GM21367 (cell line): ENCODE measurements at regions not wholly inside any gene's neighbourhood (a gene's known extent, or its start where the extent isn't known, plus 50 kb on each side); places are given as distances from the start of the nearest gene placed in this dataset.
"Not testable (repeated sequence)": the region's sequence is repeated elsewhere in the genome, so short reads cannot be mapped to it uniquely, and the experiment has no call there.

ENCODE experiments used
- ATAC-seq: cut with Tn5 transposase; IDR thresholded peaks from one replicate; pipeline ENCODE4 v1.9.1; 2021; ENCODE audit not compliant: unreplicated experiment

DNA sequence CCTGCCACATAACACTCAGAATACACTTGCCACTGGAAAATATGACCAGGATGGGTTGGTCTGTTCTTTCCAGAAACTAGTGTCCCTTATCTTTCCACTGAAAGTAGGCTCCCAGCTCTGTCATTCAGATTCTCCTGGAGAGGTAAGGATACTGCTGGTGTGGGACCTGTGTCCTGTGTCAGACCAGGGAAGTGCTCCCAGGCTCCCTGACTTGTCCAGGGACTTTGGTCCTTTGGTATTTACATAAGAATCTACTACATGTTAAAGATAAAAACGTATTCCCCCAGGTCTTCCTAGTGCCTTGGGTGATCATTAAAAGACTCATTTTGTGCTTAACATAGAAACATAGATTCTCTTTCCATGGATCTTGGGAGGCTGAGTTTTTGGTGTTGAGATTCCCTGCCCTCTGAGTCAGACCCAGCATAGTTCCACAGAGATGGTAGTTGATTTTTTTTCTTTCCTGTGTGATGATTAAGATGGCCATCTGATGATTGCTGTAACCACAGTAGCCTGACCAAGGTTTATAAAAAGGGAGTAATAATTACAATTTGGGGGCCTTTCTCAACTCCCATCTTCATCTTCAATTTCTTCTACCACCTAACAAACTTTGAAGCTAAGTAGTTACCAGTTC, 159.8 kb upstream of the JADE1 start:
- ATAC-seq, result no peak

DNA sequence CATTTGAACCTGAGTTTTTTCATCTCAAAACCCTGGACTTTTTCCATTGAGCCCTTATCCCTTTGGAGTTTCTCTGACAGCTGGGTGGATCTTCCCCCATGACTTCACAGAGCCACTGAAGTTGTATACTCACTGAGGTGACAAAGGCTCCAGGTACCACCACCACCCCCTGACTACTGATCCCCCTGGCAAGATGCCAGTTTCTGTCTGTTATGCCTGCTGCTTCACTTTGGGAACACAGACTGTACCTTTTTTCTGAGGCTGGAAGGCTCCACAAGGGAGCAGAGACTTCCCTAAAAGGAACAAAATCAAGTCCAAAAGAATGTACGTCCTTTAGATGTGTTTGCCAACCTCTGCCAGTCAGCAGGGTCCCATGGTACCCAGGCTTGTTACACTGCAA, 160.3 kb upstream of the JADE1 start:
- ATAC-seq, result no peak

DNA sequence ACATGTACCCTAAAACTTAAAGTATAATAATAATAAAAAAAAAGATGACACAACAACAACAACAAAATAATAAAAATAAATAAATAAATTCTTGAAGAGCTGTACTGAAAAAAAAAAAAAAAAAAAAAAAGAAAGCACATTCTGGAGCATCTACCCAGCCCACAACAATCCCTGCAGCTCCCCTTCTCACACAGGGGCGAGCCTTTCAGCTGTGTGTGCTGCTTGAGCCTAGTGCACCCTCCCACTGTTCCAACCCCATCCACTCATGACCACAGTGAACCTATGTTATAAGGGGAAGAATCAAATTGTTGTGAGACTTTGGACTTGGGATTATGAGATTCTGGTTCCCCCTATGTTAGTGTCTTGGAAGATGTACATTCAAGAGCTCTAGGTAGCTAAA, 161.5 kb upstream of the JADE1 start:
- no peak for ATAC-seq

- ATAC-seq, result not testable (repeated sequence)
Measured at GRCh38 chr4:128646893-128647292, 162.6 kb upstream of the JADE1 start.

DNA sequence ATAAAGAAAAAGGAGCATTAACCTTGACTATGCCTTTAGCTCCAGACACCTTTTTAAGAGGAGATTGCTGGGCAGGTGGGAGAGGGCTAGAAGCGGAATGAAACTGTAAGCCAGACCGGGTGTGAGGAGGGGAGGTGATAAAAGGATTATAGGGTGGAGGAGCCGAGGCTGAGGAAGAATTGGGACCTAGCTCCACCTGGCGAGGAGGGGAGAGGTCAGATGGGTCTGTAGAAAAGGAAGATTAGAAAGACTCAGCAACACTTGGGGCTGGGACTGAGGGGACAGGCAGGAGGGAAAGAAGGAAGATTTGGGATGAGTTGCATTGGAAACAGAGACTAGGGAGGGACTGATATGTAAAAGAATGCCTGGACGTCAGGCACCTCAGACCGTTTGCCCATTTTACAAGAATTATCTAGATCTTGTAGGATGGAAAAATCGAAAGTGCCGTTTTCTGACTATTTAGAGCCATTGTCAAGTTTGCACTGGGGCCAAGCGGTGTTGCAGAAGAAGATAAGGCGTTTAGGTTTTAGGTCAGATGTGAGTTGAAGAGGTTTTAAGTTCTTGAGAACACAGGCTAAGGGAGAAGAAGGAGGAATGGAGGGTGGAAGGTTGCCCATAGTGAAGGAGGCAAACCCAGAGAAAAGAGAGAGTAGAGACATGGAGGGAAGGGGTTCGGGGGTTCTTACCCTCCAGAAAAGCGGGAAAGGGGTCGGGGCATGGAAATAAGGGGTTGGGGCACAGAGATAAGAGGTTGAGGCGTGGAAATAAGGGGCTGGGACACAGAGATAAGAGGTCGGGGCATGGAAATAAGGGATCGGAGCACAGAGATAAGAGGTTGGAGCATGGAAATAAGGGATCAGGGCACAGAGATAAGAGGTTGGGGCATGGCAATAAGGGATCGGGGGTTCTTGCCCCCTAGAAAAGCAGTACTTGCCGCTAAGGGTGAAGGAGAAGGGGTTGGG, 164.5 kb upstream of the JADE1 start:
- not testable (repeated sequence) for ATAC-seq

DNA sequence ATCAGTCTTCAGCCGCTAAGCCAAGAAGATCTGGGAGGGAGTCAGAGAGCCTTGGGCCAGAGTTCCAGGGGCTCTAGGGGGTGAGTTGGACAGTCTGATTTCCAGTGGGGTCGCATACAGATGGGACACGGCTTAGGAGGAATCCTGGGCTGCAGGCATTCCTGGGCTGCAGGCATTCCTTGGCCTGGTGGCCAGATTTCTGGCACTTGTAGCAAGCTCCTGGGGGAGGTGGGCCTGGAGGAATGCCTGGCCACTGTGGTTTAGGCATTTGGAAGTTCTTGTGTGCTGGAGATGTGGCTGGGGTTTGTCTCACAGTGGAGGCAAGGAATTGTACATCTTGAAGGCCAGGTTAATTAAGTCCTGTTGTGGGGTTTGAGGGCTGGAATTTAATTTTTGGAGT, 165.4 kb upstream of the JADE1 start:
- ATAC-seq, result not testable (repeated sequence)

- not testable (repeated sequence) for ATAC-seq
Measured at GRCh38 chr4:128641566-128641965, 167.9 kb upstream of the JADE1 start.

DNA sequence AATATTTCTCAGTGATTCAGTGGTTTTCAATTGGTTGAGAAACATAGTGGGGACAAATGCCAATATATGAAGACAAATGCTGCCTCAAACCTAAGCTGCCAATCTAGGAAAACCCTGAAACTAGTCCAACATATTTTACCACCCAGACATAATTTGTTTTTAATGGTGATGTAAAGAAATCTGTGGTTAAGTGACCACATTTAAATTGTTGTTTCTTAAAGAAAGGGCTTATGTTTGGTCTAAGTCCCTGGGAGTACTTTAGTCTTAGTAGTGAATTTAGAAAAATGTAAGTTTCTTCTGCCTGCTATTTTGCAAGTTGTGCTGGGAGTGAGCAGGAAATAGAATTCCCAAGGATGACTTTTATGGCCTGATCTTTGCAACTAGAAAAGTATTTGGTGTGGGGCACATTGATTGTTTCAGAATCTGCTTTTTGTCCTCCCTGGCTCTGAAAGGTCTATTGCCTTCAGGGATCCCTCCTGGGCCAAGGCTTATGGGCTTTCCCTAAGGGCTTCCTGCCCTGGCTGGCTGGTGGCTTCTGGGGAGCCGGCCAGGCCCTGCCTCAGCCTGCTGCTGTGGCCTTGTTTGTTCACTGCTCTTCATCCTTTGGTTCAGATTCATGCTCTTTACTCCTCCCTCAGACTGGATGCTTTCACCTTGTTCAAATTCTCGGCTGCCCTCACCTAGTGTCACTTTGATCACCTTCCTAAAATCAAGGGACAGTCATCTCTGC, 169.8 kb upstream of the JADE1 start:
- ATAC-seq, result no peak

DNA sequence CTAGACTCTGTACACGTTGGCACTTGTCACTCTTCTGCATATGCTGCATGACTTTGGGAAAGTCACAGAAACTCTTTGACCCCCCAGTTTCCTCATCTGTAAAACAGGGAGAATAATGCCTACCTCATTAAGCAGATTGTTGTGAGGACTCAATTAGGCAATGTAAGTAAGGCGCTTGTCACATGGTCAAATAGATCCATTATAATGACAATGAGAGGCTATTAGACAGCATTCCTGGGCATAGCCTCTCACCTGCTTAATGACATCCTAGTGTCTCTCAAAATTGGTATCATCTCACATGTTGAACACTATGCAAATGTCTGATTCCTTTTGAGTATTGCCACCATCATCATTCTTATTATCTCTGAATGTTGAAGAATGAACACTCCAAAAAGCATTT, 172.6 kb upstream of the JADE1 start:
- ATAC-seq, result no peak

DNA sequence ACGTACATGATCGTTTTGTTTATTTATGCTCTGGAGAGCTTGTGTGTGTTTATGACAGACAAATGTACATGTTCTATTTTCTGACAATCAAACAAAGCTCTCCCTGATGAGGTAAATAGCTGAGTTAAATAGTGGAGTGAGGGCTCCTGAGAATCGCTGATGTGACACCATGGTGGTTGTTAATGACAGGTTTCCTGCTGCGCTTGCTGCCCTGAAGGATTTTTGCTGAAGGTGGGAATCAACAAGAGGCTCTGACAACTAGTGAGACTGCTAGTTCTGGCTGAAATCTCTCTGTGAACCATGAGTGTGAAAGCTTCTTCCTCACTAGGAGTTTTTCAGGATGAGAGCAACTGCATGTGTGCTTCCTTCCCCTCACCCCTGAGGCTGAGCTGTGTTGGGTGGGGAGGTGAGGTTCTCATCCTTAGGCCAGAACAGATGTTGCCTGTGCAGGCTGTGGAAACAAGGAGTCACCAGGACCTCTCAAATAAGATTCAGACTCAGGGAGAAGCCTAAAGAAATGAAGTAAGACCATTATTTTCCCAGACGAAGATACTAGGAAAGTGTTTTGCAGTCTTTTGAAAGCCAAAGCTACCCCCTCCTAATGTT, 173.4 kb upstream of the JADE1 start:
- ATAC-seq, result no peak

DNA sequence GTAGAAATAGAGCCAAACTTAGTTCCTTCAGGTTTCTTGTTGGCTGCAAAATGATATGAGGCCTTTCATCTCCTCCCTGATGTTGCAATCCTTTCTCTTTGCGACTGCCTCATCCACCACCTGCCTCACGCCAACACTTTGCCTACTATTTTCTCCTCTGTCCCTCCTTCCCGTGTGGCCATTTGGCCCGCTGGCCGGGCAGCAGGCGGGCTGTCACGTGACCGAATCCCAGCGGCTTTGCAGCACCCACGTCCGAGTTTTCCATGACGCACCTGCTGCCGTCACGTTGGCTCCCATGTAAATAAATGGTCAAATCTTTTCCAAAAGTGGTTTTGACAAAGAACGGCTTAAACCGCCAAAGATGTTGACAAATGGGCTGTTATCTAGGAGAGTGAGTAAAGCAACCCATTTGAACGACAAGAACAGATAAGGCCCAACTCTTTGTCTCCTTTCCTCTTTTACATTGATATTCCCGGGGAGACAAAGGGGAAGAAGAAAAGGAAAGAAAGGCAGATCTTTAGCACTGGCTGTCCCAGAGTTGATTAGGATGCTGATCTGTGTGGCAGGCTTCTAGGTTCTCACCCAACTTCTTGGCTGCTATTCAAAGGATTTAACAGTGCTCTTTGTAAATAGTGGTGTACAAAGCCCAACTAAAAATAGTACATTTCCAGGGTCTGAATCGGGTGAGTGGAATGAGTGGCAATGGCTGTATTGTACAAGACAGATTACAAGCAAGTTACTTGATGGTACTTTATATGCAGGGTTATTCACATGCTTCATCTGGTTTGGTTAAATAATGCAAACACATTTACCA, 174.2 kb upstream of the JADE1 start:
- no peak for ATAC-seq

DNA sequence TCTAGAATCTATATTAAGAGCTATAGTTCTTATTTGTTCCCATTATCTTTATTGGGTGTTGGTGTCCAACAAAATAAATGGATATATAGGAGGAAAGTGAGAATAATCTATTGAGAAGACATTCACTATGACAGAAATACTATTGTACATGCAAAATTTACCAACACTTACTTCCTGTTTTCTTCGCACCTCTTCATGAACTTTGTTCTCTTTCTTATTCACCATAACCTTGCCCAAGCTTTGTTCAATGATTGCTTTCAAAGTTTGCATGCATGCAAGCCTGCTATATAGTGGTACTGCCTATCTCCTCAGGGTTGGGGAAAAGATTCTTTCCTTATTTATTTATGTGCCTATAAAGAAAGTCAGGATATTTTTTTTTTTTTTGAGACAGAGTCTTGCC, 176.4 kb upstream of the JADE1 start:
- ATAC-seq, result no peak

DNA sequence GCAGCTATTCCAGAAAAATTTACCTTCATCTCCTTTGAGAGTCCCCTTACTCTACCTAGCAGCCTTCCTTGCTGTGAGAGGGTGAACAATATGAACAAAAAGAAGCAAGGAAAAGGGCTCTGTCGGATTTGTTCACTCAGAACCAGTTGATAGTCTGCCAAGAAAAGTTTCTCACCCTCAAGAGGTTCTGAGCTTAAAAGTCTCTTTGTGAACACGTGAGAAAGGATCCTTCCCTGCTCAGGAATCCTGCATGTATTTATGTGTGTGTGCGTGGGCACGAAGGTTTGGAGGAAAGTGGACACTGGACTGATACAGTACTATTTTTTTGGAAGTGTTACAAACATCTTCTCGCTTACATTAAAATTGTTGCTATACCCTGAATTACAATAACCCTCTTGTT, 178.6 kb upstream of the JADE1 start:
- no peak for ATAC-seq

DNA sequence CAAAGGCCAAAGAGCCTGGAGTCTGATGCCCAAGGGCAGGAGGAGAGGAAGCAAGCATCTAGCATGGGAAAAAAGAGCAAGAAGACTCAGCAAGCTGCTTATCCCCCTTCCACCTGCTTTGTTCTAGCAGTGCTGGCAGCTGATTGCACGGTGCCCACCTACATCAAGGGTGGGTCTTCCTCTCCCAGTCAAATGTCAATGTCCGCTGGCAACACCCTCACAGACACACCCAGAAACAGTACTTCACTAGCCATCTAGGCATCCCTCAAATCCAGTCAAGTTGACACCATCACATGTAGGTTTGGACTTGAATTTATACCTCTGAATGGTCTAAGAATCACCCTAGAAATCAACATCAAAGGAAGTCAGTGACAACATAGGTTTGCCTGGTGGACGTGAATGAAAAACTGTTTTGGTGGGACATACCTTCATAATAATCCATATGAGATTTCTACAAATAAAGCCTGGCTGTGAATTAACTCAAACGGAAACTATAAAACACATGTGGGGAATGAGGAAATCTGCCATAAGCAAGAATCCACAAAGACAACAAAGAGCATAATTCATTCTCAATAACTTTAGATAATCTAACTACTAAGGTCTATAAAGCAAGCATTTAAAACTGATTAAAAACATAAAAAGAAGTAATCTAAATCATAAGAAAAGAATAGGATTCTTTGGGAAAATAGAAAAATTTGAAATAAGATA, 185.8 kb upstream of the JADE1 start:
- no peak for ATAC-seq

DNA sequence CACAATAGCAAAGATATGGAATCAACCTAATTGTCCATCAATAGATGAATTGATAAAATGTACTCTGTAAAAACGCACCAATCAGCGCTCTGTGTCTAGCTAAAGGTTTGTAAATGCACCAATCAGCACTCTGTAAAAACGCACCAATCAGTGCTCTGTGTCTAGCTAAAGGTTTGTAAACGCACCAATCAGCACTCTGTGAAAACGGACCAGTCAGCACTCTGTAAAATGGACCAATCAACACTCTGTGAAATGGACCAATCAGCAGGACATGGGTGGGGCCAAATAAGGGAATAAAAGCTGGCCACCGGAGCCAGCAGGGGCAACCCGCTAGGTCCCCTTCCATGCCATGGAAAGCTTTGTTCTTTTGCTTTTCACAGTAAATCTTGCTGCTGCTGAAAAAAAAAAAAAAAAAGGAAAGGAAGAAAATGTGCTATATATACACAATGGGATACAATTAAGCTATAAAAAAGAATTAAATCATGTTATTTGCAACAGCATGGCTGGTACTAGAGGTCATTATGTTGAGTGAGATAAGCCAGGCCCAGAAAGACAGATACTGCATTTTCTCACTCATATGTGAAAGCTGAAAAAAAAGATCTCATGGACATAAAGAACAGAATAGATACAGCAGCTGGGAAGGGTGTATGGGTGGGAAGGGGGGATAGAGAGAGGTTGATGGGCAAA, 189.1 kb upstream of the JADE1 start:
- not testable (repeated sequence) for ATAC-seq

DNA sequence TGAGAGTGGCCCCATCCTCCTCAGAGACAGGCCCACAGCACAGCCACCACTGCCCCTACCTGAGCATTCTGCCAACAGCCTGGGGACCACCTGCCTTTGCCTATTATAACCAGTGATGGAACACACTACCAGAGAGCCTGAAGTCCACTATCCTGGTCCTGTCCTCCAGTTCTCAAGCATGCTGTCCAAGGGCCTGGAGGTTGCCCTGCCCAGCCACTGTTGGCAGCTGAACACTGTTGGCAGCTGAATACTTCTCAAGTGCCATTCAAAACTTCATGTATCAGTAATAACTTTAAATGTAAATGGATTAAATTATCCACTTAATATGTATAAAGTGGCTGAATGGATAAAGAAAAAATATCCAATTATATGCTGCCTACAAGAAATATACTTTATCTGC, 194.3 kb upstream of the JADE1 start:
- no peak for ATAC-seq

GRCh38 chr4:128608006-128608405, 201.5 kb upstream of the JADE1 start:
- no peak for ATAC-seq

- no peak for ATAC-seq
Measured at GRCh38 chr4:128606173-128606572, 203.3 kb upstream of the JADE1 start.

GRCh38 chr4:128604840-128605239, 204.7 kb upstream of the JADE1 start:
- ATAC-seq, result no peak
